GM12872 (cell line): ENCODE measurements at regions not wholly inside any gene's neighbourhood (a gene's known extent, or its start where the extent isn't known, plus 50 kb on each side); places are given as distances from the start of the nearest gene placed in this dataset.

ENCODE experiments used
- CTCF ChIP-seq: IDR thresholded peaks from 3 replicates; pipeline ENCODE4 v1.5.1; 2011; ENCODE audit warnings: low read depth, mild to moderate bottlenecking, low read length, moderate library complexity; ENCODE audit not compliant: insufficient read depth

GRCh38 chr5:158174026-158174425 is 315.1 kb upstream of the CLINT1 start:
- TF ChIP-seq CTCF = no peak

- TF ChIP-seq CTCF = no peak
Observed at GRCh38 chr5:158172005-158172404, 313.1 kb upstream of the CLINT1 start.

- no peak for TF ChIP-seq CTCF
Observed at GRCh38 chr5:158170534-158170933, 311.6 kb upstream of the CLINT1 start.

GRCh38 chr5:158170060-158170459 is 311.1 kb upstream of the CLINT1 start:
- no peak for TF ChIP-seq CTCF

GRCh38 chr5:158166424-158166823 is 307.5 kb upstream of the CLINT1 start:
- TF ChIP-seq CTCF = no peak

- no peak for TF ChIP-seq CTCF
Observed at GRCh38 chr5:158165647-158166046, 306.7 kb upstream of the CLINT1 start.

GRCh38 chr5:158164296-158165047 is 305.5 kb upstream of the CLINT1 start:
- no peak for TF ChIP-seq CTCF
